Panc1 (cell line): ENCODE measurements at regions not wholly inside any gene's neighbourhood (a gene's known extent, or its start where the extent isn't known, plus 50 kb on each side); places are given as distances from the start of the nearest gene placed in this dataset.

Source experiments
- POLR2AphosphoS5 ChIP-seq: IDR thresholded peaks from 2 replicates; pipeline ENCODE4 v1.6.1; 2012; ENCODE audit warnings: mild to moderate bottlenecking, low read depth, low read length, moderate library complexity
- TCF7L2 ChIP-seq: IDR thresholded peaks from 2 replicates; pipeline ENCODE4 v1.6.1; 2011; ENCODE audit warnings: mild to moderate bottlenecking, low read depth, low read length, inconsistent platforms
- TF ChIP-seq, protein P1 (sequence below): fragments of 450-650 bp; IDR thresholded peaks from 2 replicates; pipeline ENCODE4 v1.5.1; 2017; ENCODE audit warnings: mild to moderate bottlenecking

DNA sequence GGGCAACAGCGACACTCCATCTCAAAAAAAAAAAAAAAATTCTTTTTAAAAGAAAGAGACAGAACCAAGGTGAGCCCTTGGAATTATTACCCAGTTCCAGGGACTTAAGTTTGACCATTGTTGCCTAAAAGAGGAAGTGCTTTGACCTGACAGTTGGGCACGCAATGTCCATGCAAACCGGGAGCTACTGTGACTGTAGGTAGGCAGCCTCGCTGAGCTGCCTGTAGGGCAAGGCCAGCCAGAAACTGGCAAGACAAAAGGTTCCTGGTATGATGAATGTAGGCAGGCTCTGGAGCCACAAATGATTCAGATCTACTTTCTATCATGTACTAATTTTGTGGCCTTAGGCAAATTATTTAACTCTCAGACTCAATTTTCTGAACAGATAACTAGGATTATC, 334.8 kb upstream of the ZNF462 start:
- TF ChIP-seq TCF7L2 (no peak), POLR2AphosphoS5 (no peak)
- TF ChIP-seq, protein P1, sequence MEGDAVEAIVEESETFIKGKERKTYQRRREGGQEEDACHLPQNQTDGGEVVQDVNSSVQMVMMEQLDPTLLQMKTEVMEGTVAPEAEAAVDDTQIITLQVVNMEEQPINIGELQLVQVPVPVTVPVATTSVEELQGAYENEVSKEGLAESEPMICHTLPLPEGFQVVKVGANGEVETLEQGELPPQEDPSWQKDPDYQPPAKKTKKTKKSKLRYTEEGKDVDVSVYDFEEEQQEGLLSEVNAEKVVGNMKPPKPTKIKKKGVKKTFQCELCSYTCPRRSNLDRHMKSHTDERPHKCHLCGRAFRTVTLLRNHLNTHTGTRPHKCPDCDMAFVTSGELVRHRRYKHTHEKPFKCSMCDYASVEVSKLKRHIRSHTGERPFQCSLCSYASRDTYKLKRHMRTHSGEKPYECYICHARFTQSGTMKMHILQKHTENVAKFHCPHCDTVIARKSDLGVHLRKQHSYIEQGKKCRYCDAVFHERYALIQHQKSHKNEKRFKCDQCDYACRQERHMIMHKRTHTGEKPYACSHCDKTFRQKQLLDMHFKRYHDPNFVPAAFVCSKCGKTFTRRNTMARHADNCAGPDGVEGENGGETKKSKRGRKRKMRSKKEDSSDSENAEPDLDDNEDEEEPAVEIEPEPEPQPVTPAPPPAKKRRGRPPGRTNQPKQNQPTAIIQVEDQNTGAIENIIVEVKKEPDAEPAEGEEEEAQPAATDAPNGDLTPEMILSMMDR: no peak
